ENCODE measurements at regions not wholly inside any gene's neighbourhood (a gene's known extent, or its start where the extent isn't known, plus 50 kb on each side); places are given as distances from the start of the nearest gene placed in this dataset.
"Not testable (repeated sequence)": the region's sequence is repeated elsewhere in the genome, so short reads cannot be mapped to it uniquely, and the experiment has no call there.

GRCh38 chr5:100232736-100233135 lies 302.4 kb upstream of the FAM174A start:
- DNase-seq (ENCODE audit: low spot score) = no peak

GRCh38 chr5:100188778-100189177 lies 346.4 kb upstream of the FAM174A start:
- no peak for DNase-seq (ENCODE audit: low spot score)

DNA sequence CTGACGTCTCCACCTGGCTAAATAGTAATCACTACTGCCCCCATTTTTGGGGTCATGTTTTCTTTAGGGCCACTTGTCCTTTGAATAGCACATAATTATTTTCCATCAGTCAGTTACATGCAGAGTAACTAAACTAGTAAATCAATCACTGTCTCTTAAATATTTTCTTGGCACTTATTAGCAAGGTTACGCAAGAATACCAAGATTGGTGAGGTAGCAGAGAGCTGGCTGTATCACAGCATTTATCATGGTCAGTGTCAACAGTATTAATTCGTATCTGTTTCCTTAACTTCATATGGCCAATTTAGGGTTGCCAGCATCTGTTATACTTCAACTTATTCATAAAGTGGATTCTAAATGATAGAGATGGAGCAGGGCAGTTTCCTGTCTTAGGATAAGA lies 346.8 kb upstream of the FAM174A start:
- no peak for DNase-seq (ENCODE audit: low spot score)

- no peak for DNase-seq (ENCODE audit: low spot score)
These were observed 349.0 kb upstream of the FAM174A start for GRCh38 chr5:100186181-100186580.

- no peak for DNase-seq (ENCODE audit: low spot score)
These were observed 352.8 kb upstream of the FAM174A start for GRCh38 chr5:100182402-100182801.

- no peak for DNase-seq (ENCODE audit: low spot score)
These were observed 359.8 kb upstream of the FAM174A start for GRCh38 chr5:100175346-100175745.

GRCh38 chr5:100165309-100165708 lies 369.9 kb upstream of the FAM174A start:
- no peak for DNase-seq (ENCODE audit: low spot score)

GRCh38 chr5:100161868-100162267 lies 373.3 kb upstream of the FAM174A start:
- DNase-seq (ENCODE audit: low spot score) = no peak

DNA sequence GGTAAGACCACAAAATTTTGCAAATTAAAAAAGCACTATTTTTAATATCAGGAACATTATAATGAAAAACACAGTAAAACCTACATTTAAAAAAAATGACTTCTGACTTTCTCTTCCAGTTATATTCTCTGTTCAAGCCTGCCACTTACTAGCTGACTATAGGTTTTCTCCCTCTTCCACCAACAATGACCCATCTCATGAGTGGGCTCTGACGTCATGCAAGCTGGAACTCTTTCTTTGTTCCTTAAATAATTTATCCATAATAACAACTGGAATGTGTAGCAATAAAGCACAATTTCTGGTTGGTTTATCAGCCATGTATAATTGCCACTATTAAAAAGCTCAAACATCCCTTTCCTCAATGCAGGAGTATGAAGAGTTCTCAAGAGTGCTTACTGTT lies 378.1 kb upstream of the FAM174A start:
- no peak for DNase-seq (ENCODE audit: low spot score)

DNA sequence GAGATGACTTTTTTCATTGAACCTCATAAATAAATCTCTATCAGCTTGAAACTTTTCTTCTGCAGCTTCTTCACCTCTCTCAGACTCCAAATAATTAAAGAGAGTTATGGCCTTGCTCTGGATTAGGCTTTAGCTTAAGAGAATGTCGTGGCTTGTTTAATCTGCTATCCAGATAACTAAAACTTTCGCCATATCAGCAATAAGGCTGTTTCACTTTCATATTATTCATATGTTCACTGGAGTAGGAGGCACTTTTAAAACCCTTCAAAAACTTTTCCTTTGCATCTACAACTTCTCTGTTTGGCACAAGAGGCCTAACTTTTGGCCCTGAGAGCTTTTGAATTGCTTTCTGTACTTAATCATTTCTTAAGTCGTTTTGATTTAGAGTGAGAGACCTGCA lies 386.9 kb upstream of the FAM174A start:
- no peak for DNase-seq (ENCODE audit: low spot score)

DNA sequence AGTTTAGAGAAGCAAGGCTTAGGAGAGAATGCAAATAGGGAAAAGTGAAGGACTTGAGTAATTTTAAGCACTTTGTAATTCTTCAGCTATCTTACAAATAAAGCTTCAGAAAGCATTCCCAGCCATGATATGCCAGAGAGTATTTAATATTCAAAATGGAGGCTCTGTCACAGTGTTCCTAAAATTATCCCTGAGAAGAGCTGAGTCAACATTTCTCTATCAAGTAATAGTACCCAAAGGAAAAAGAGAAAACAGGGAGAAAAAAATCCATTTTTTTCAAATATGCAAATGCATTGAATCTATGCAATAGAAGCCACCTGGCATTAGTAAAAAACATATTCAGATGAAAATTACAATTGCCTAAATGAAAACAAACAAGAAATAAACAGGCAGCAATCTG lies 392.6 kb upstream of the FAM174A start:
- no peak for DNase-seq (ENCODE audit: low spot score)

DNA sequence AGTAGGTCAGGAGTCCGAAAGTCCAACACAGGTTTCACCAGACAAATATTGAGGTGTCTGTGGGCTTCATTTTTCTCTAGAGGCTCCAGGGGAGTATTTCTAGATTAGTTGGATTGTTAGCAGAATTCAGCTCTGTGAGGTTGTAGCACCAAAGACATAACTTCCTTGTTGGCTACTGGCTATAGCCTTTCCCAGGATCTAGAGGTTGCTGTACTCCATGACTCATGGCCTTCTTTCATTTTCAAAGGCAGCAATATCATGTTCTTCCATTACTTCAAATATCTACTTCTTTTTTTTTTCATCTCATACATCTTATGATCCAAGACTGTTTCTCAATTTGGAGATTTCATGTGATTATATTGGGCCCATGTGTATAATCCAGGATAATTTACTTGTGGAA lies 404.0 kb upstream of the FAM174A start:
- no peak for DNase-seq (ENCODE audit: low spot score)

- no peak for DNase-seq (ENCODE audit: low spot score)
These were observed 404.9 kb upstream of the FAM174A start for GRCh38 chr5:100130307-100130706.

DNA sequence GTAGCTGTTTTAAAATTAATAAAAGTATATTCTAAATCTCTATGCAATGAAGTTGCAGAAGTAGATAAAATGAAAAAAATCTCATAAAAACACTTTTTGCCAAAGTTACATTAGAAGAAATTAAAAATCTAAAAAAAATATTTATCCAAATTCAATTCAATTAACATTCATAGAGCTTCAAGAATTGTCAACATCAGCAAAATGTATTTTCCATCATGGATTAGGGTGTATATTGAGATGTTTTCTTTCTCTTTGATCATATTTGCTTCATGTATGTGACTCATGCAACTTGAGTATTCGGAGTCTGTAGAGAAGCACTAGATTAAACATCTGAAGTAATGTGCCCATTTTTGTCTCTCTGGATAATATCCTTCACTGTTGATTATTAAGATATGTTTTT lies 415.3 kb upstream of the FAM174A start:
- no peak for DNase-seq (ENCODE audit: low spot score)

GRCh38 chr5:100110497-100110896 lies 424.7 kb upstream of the FAM174A start:
- no peak for DNase-seq (ENCODE audit: low spot score)

- DNase-seq (ENCODE audit: low spot score) = no peak
These were observed 426.3 kb upstream of the FAM174A start for GRCh38 chr5:100108883-100109282.

GRCh38 chr5:100103592-100104119 lies 431.5 kb upstream of the FAM174A start:
- not testable (repeated sequence) for DNase-seq (ENCODE audit: low spot score)

- not testable (repeated sequence) for DNase-seq (ENCODE audit: low spot score)
These were observed 433.7 kb upstream of the FAM174A start for GRCh38 chr5:100101466-100101865.

DNA sequence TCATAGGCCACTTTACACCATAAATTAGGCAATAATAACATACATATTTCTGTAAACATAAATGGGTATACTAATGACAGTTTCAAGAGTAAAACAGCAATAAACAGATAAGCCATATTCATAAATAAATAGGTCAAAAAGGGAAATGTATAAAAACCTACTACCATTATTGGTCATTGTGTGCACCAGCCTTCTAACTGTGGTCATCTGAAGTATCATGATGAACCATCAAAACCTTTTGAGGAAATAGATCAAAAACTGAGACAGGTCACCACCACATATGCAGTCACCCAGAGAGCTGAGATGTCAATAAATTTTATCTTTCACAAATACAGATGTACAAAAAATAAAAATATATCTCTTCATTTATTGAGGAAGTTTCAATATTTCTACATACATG lies 438.8 kb upstream of the FAM174A start:
- not testable (repeated sequence) for DNase-seq (ENCODE audit: low spot score)

DNA sequence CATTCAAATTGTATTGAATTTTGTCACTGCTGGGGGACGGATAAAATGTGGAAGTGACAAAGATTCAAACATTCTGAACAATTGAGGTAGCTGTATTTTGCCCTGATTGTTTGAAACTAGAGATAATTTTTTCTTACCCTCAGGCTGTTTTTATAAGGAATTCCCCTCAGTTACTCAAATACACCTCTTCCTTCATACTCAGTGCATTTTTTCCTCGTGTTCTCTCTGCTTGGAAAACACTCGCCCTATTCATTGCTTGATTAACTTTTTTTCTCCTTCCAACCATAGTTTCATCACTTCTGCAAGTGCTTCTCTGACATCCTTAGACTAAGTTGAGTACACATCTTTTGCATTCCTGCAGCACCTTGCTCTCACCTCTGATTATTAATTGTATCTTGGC lies 454.5 kb upstream of the FAM174A start:
- not testable (repeated sequence) for DNase-seq (ENCODE audit: low spot score)

GRCh38 chr5:100079163-100079562 lies 456.0 kb upstream of the FAM174A start:
- not testable (repeated sequence) for DNase-seq (ENCODE audit: low spot score)

- not testable (repeated sequence) for DNase-seq (ENCODE audit: low spot score)
These were observed 469.2 kb upstream of the FAM174A start for GRCh38 chr5:100066020-100066419.

DNA sequence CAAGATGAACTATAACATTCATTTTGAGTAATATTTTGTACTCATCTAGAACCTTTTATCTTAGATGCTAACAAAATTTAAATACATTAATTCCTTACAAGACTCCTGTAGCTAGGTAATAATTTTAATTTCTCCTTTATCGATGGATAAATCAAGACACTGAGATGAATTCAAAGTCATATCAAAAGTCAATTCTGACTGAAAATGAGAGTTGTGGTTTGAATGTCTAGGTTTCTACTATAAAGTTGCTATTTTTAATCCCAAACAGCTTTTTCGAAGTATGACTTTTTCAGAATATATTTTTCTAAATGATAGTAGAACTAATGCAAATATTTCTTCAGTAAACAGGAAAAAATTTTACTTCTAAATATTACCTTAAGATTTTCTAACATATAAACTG lies 491.7 kb upstream of the FAM174A start:
- DNase-seq (ENCODE audit: low spot score) = no peak

GRCh38 chr5:100026606-100027005 lies 508.6 kb upstream of the FAM174A start:
- DNase-seq (ENCODE audit: low spot score) = no peak

GRCh38 chr5:100023536-100023935 lies 511.6 kb upstream of the FAM174A start:
- no peak for DNase-seq (ENCODE audit: low spot score)
